ENCODE measurements at regions not wholly inside any gene's neighbourhood (a gene's known extent, or its start where the extent isn't known, plus 50 kb on each side); places are given as distances from the start of the nearest gene placed in this dataset.
A peak's percentile ranks its signal among the peaks of the same experiment; 100 is the strongest.

GRCh38 chr1:218592688-218593087 lies 247.6 kb downstream of the TGFB2 start:
- in situ Hi-C loops (cut with HindIII; ENCODE audit: low sequenced_read_pairs): no loop called here
- DNase-seq (ENCODE audit: low read depth, low spot score): peak; percentile 70
- no peak overlapping the region for H3K4me3 ChIP-seq (ENCODE audit: low read depth, low read length)
- no peak for TF ChIP-seq CTCF (IDR thresholded peaks at IDR 0.05; ENCODE audit: low read depth, low read length)

DNA sequence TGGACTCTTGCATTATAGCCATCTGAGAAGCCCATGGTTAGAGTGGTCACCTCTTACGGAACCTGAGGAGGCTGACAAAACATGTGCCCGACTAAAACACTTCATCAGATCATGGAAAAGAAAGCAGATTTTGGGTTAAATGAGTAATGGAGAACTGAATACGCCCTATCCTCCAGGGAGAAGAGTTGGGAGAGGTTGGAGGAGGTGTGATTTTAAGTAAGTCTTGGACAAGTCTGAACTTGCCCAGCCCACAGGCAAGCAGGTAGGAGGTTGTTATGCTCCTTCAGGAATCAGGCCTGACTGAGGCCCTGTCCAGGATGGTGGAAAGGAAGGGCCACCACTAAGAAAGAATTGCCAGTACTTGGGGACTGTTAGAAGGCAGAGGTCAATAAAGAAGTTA lies 255.8 kb downstream of the TGFB2 start:
- H3K4me3 ChIP-seq (ENCODE audit: low read depth, low read length): no peak overlapping the region
- in situ Hi-C loops (cut with HindIII; ENCODE audit: low sequenced_read_pairs): no loop called here
- DNase-seq (ENCODE audit: low read depth, low spot score): no peak
- TF ChIP-seq CTCF (IDR thresholded peaks at IDR 0.05; ENCODE audit: low read depth, low read length): no peak

DNA sequence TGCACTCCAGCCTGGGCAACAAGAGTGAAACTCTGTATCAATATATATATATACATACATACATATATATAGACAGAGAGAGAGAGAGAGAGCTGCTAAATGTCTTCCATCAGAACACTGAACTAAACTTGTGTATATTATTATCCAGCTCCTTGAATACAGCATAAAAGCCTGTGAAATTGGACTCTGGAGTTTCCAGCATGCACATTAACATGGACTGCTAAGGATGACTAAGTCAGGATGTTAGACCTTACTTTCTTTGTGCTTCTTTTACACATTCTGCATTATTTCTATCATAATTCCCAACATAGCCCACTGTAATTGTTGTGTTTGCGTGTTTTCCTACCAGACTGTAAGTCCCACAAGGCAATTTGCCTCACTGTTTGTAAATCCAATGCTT lies 259.1 kb downstream of the TGFB2 start:
- H3K4me3 ChIP-seq (ENCODE audit: low read depth, low read length): no peak overlapping the region
- in situ Hi-C loops (cut with HindIII; ENCODE audit: low sequenced_read_pairs): no loop called here
- TF ChIP-seq CTCF (IDR thresholded peaks at IDR 0.05; ENCODE audit: low read depth, low read length): no peak
- DNase-seq (ENCODE audit: low read depth, low spot score): no peak

DNA sequence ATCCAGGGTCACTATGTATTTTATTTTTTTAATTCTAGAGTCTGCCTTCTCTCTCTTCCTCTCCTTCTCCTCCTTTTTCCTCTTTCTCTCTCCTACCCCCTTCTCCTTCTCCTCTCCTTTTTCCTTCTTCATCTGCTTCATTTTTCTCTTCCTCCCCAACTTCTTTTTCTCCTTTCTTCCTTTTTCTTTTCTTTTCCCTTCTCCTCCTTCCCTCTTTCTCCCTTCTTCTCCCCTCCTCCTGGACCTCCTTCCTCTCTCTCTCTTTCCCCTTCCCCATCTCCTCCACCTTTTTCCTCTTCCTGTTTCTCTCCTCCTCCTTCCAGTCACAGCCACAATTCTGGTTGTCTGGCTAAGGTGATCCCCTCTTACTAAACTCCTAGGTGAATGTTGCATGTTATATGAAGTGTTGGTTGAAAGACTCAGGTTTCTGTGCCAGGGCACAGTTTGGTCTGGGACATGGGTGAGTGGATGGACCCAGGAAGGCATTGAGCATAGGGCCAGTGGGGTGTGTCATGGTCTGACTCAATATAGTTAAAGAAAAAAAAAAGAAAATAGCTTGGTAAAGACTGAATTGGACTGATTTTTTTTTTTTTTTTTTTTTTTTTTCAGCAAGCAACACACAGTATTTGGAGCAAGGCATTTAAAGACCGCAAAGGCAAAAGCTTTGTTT lies 266.9 kb downstream of the TGFB2 start:
- H3K4me3 ChIP-seq (ENCODE audit: low read depth, low read length): no peak overlapping the region
- DNase-seq (ENCODE audit: low read depth, low spot score): no peak
- in situ Hi-C loops (cut with HindIII; ENCODE audit: low sequenced_read_pairs): no loop called here
- no peak for TF ChIP-seq CTCF (IDR thresholded peaks at IDR 0.05; ENCODE audit: low read depth, low read length)

DNA sequence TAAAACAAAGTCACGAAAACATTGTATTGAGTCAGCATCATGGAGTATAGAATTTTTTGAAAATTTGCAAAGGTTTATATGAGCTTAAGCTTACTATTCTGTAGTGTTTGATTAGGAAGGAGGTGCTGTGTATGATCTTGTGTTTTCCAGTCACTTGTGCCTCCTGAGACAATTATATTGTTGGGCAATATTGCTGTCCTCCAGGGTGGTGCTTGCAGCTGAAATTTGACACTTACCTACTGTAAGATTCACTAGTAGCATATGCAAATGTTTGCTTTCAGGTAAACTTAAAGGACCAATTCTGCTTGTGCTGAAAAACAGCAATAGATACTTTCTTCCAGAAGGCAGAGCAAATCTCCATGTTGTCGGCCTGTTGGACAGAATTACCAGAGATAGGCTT lies 268.0 kb downstream of the TGFB2 start:
- no peak overlapping the region for H3K4me3 ChIP-seq (ENCODE audit: low read depth, low read length)
- no peak for TF ChIP-seq CTCF (IDR thresholded peaks at IDR 0.05; ENCODE audit: low read depth, low read length)
- no peak for DNase-seq (ENCODE audit: low read depth, low spot score)
- in situ Hi-C loops (cut with HindIII; ENCODE audit: low sequenced_read_pairs): no loop called here

DNA sequence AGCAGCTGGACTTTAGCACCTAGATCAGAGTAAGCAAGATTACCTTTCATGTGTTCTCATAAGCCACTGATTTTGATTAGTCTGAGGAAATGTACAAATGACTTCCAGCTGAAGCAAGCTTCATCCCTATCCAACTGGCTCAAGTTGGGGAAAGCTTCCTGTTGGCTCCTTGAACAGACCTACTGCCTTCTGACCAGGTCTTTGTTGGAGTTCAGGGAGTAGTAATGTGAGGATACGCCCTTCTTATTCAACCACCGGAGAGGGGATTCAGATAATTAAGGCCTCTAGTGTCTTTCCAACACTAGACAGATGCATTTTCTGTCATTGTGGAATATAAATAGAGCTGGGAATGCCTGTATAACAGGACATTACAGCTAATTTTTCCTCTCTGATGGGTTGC lies 268.9 kb downstream of the TGFB2 start:
- TF ChIP-seq CTCF (IDR thresholded peaks at IDR 0.05; ENCODE audit: low read depth, low read length): no peak
- DNase-seq (ENCODE audit: low read depth, low spot score): no peak
- no peak overlapping the region for H3K4me3 ChIP-seq (ENCODE audit: low read depth, low read length)
- in situ Hi-C loops (cut with HindIII; ENCODE audit: low sequenced_read_pairs): no loop called here

Measured in astrocyte of the spinal cord (primary cell).